T-helper 1 cell (primary cell): ENCODE measurements at regions not wholly inside any gene's neighbourhood (a gene's known extent, or its start where the extent isn't known, plus 50 kb on each side); places are given as distances from the start of the nearest gene placed in this dataset.
"Not testable (repeated sequence)": the region's sequence is repeated elsewhere in the genome, so short reads cannot be mapped to it uniquely, and the experiment has no call there.

Experiments used
- DNase-seq, 5 donors: peaks; one replicate each; pipeline ENCODE4 v3.0.0-alpha.2; 2012 to 2020

GRCh38 chr17:18546514-18547398, 70.2 kb downstream of the LGALS9C start:
- DNase-seq = not testable (repeated sequence)

- not testable (repeated sequence) for DNase-seq
These were observed 80.5 kb downstream of the LGALS9C start for GRCh38 chr17:18557086-18557485.

GRCh38 chr17:18563381-18564098, 80.7 kb downstream of the TBC1D28 start:
- peak in 1 of 5 donors; percentile 3 for DNase-seq

- peak in 3 of 5 donors; percentile 13 to 35 (median 16) for DNase-seq
These were observed 80.1 kb downstream of the TBC1D28 start for GRCh38 chr17:18564099-18564448.

- DNase-seq = not testable (repeated sequence)
These were observed 75.8 kb downstream of the TBC1D28 start for GRCh38 chr17:18568108-18568995.

GRCh38 chr17:18569489-18569913, 74.7 kb downstream of the TBC1D28 start:
- DNase-seq = not testable (repeated sequence)

GRCh38 chr17:18572536-18572935, 71.7 kb downstream of the TBC1D28 start:
- DNase-seq = not testable (repeated sequence)

- DNase-seq = not testable (repeated sequence)
These were observed 70.1 kb downstream of the TBC1D28 start for GRCh38 chr17:18574137-18574536.
